Stimulated activated CD8-positive, alpha-beta memory T cell treated with anti-CD3 and anti-CD28 coated beads, Interleukin-12 subunit alpha, Interleukin-12 subunit beta, amount 100 ng/mL, for 4 hours (primary cell): ENCODE measurements at regions not wholly inside any gene's neighbourhood (a gene's known extent, or its start where the extent isn't known, plus 50 kb on each side); places are given as distances from the start of the nearest gene placed in this dataset.

Source experiments
- DNase-seq: peaks from one replicate; pipeline ENCODE4 v3.0.0-alpha.2; 2020; ENCODE audit warnings: low read depth

- no peak for DNase-seq
These were observed 168.7 kb upstream of the PPP1R2C start for GRCh38 chrX:42946544-42947194.

GRCh38 chrX:42948723-42949657, 171.0 kb upstream of the PPP1R2C start:
- no peak for DNase-seq

GRCh38 chrX:42951747-42952146, 173.8 kb upstream of the PPP1R2C start:
- no peak for DNase-seq

DNA sequence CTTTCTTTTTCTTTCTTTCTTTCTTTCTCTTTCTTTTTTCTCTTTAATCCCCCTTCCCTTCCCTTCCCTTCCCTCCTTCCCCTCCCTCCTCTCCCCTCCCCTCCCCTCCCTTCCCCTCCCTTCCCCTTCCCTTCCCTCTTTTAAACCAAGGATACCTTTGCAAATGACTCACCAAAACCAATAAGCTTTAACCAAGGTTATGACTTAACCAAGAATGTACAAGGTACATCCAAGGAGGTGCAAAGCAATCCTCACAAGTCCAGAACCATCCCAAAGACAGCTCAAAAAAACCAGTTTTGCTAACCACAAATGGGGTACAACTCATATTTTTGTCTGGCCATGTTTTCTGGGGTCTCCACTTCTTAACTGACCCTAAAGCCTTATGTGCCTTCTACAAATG, 174.7 kb upstream of the PPP1R2C start:
- DNase-seq = no peak

- no peak for DNase-seq
These were observed 176.9 kb upstream of the PPP1R2C start for GRCh38 chrX:42954880-42955279.

DNA sequence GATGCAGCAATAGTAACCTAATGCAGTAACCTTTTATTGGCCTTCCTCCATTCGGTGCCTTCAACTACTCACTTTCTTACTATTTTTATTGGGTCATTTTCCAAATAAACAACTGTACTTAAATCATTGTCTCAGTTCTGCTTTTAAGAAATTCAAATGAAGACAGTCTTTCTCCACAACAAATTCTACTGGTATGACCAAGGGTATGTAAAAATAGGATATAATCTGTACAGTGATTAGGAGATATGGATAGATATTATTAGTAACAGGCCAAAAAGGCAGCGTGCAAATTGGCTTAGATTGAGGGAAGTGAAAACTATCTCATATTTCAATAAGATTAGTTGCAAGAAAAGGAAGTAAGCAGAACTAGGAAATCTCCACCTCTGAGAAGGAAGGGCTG, 177.4 kb upstream of the PPP1R2C start:
- no peak for DNase-seq

DNA sequence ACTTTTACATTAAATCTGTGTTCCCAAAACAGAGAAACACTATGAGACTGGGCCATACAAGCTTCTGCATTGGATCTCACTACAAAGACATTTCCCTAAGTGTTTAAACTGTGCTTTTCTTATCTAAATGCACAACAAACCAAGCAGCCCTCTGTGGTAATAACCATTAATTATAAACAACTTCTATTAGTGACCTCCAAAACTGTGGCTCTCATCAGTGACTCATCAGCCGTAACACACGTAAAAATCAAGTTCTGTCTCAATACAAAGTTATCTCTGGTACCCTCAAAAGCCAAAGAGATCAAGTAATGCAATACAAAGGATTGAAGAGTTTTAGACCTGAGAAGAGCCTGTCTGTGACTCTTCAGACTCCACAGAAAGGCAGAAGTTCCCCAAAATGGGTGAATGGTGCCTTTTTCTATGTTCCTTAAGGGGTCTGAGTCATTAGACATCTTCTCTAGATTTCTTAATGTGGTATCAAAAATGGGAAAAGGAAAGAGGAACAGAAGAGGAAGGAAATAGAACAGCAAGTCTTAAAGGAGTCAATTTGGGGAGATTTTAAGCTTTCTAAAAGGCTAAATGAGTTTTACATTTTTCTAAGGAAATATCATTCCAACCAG, 189.8 kb upstream of the PPP1R2C start:
- DNase-seq = no peak

- no peak for DNase-seq
These were observed 195.4 kb upstream of the PPP1R2C start for GRCh38 chrX:42973321-42973720.

DNA sequence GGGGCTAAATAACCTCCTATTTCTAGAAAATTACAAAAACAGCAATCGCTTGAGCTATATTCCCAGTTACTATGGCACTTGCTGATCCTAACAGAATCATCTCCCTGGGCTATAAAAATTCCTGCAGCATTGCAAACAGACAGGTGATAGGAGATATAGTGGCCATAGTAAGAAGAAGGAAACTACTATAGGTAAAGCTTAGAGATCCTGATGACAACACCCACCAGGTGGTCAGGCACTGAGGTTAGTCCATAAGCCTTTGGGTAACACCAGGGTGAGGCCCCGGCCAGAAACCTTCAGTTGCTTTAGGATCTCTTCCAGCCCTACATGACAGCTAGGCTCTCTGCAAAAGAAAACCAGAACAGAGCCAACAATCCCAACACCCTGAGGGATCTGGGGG, 197.9 kb upstream of the PPP1R2C start:
- DNase-seq = no peak

GRCh38 chrX:42976746-42977366, 198.9 kb upstream of the PPP1R2C start:
- DNase-seq = no peak

DNA sequence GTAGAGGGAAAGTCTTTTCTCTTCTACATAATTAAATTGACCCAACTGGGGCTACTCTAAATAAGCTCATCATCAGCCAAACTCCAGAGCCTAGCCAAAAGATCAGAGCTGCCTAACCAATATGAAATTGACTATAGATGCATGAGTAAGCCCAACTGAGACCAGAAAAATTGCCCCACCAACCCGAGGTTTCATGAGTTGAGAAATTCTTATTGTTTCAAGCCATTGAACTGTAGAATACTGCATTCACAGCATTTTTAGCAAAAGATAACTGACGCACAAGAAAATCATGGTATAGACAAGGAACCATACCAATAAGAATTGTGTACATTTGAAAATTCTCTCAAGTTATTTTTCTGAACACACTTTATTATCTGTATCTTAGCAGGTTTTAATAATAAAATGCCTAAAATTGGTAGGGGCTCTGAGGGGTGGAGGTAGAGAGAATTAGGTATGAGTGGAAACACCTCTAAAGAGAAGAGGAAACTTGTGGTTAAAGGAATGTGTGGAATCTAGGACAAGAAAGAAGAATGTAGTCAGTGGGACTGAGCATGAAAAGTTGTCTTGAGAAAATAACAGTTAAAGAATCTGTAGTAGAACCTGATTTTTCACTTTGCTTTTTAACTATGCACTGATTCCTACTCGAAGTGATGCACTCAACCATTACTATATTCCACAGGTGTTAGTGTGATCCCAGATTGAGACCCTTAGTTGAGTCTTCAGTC, 200.9 kb upstream of the PPP1R2C start:
- no peak for DNase-seq

GRCh38 chrX:42988700-42989099, 210.7 kb upstream of the PPP1R2C start:
- no peak for DNase-seq

DNA sequence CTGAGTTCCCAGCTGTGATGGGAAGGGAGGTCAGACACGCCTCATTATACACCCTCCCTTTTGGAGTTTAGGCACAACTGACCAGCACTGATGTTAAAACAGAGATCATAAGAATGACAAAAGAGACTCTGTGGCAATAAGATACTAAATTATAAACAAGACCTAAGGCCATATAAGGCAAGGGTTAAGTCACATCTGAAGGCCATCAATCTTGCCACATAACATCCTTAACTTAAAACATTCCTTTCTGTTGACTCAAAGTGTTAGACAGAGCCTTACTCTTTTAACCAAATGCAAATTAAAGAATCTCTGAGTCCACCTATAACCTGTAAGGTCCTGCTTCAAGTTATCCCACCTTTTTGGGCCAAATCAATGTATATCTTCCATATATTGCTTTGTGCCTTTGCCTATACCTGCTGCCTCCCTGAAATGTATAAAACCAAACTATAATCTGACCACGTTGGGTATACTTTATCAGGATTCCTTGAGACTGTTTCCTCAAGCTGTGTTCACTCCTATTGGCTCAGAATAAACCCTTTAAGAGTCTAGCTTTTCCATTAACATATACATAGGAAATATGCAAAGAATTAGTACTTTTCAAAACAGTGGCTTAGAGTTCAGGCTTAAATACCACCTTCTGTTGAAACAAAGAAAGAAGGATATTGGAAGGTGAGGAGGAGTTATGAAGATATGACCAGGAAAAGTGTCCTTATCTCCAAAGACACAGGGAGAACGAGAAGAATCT, 214.4 kb upstream of the PPP1R2C start:
- no peak for DNase-seq

- no peak for DNase-seq
These were observed 218.9 kb upstream of the PPP1R2C start for GRCh38 chrX:42996861-42997260.

DNA sequence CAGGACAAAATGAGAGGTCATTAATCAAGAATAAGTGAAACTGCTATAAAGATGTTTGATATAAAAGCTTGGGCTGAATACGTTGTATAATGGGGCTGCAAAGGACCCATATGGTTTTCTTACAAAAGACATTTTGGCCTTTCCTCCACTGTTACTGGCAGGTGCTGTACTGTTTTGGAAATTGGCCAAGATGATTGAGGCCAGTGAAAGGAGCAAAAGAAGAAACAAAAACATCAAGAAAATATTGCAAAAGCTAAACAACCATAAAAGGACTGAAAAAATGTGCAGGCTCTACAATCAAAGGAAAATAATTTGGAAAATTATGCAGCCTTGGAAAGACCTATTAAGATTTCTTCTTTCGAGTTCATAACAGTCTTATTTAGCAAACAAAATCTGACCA, 222.2 kb upstream of the PPP1R2C start:
- DNase-seq = no peak

- DNase-seq = no peak
These were observed 224.7 kb upstream of the PPP1R2C start for GRCh38 chrX:43002526-43003203.

- no peak for DNase-seq
These were observed 225.2 kb upstream of the PPP1R2C start for GRCh38 chrX:43003204-43003565.

DNA sequence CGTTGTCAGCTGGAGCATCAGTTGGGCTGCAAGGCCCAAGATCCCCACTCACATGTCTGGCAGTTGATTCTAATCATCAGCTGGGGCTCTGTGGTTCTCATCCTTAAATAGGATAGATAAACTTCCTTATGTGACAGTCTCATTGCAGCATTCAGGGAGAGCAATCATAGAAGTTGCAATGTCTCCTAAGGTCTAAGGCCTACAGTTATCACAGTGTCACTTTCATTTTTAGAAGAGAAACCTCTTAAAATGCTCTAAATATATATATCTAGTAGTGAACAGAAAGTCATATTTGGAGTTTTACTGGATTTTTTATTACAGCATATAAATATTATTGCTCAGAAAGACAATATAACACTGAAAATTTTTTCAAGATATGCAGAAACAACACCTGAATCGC, 226.0 kb upstream of the PPP1R2C start:
- DNase-seq = no peak

DNA sequence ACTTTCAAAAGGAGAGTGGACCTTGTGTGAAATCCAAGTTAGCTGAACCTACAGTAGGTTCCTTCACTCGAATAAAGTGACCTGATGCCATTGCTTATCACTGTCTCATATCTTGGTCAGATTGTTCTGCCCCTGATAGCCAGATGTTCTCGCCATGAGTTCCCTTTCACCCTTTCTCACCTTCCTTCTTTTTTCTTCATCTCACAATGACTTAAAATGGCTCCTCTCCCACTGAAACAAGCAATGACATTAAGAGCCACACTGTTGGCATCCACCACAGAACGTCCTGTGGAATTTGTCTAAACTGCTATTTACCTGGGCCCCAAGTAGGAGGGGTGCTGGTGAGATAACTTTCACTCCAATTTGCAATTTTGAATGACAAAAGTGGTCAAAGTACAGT, 227.6 kb upstream of the PPP1R2C start:
- DNase-seq = no peak

GRCh38 chrX:43008356-43008755, 230.4 kb upstream of the PPP1R2C start:
- no peak for DNase-seq

DNA sequence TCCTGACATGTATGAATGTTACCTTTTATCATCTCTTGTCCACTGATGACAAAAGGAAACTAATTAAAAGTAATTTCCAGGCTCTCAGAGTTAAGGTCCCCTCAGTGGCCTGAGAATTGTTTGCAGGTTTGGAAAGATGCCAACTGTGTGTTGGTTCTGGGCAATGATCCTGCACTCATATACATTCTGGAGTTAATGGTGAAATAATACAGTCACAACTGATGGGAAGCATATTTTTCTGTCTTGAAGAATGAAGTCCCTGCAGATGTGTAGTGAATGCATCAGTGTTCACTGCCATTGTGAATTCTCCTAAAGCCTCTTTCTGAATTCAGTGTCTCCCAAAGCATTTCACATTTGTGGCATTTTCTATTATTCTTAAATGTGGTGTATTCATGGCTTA, 238.1 kb upstream of the PPP1R2C start:
- DNase-seq = no peak
